ENCODE measurements at regions not wholly inside any gene's neighbourhood (a gene's known extent, or its start where the extent isn't known, plus 50 kb on each side); places are given as distances from the start of the nearest gene placed in this dataset.

GRCh38 chr17:5677620-5678019 lies 93.3 kb upstream of the NLRP1 start:
- peaks cover 7% of the 10 kb centered on the region for H3K9me3 Mint-ChIP-seq (ENCODE audit: low read depth)
- TF ChIP-seq, protein P1, sequence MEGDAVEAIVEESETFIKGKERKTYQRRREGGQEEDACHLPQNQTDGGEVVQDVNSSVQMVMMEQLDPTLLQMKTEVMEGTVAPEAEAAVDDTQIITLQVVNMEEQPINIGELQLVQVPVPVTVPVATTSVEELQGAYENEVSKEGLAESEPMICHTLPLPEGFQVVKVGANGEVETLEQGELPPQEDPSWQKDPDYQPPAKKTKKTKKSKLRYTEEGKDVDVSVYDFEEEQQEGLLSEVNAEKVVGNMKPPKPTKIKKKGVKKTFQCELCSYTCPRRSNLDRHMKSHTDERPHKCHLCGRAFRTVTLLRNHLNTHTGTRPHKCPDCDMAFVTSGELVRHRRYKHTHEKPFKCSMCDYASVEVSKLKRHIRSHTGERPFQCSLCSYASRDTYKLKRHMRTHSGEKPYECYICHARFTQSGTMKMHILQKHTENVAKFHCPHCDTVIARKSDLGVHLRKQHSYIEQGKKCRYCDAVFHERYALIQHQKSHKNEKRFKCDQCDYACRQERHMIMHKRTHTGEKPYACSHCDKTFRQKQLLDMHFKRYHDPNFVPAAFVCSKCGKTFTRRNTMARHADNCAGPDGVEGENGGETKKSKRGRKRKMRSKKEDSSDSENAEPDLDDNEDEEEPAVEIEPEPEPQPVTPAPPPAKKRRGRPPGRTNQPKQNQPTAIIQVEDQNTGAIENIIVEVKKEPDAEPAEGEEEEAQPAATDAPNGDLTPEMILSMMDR (IDR thresholded peaks at IDR 0.05): no peak
- H3K36me3 Mint-ChIP-seq (ENCODE audit: low read depth): no peaks in the 10 kb centered on the region
- H3K4me1 Mint-ChIP-seq (ENCODE audit: low read depth): no peaks in the 10 kb centered on the region
- DNase-seq (ENCODE audit: low spot score): no peak
- H3K27ac Mint-ChIP-seq (ENCODE audit: unreplicated experiment): no peak overlapping the region
- H3K4me3 Mint-ChIP-seq (ENCODE audit: unreplicated experiment): no peak overlapping the region
- peaks cover 31% of the 10 kb centered on the region for H3K27me3 Mint-ChIP-seq (ENCODE audit: low read depth)

DNA sequence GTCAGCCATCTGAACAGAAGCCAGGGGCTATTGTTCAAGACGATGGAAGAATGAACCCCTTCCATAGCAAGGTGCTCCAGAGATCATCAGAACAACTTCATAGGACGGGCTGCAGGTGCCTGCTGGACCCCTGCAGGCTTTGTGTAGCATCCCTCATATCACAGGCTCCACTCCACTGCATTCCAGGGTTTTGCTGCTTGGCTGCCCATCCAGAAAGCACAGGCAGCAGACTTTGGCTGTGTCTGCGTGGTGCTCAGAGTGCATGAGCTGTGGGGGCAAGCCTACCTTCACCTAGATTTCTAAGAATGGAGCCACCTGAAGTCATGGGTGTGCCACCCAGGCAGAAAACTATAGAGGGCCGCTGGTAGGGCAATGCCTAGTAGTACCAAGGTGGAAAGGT lies 93.9 kb upstream of the NLRP1 start:
- Mint-ChIP-seq H3K9me3 (ENCODE audit: low read depth) (peaks cover 7% of the 10 kb centered on the region), H3K27ac (ENCODE audit: unreplicated experiment) (no peak overlapping the region), H3K36me3 (ENCODE audit: low read depth) (no peaks in the 10 kb centered on the region), H3K4me3 (ENCODE audit: unreplicated experiment) (no peak overlapping the region), H3K27me3 (ENCODE audit: low read depth) (peaks cover 30% of the 10 kb centered on the region), H3K4me1 (ENCODE audit: low read depth) (no peaks in the 10 kb centered on the region)
- TF ChIP-seq, protein P1 (IDR thresholded peaks at IDR 0.05): no peak
- DNase-seq (ENCODE audit: low spot score): no peak

DNA sequence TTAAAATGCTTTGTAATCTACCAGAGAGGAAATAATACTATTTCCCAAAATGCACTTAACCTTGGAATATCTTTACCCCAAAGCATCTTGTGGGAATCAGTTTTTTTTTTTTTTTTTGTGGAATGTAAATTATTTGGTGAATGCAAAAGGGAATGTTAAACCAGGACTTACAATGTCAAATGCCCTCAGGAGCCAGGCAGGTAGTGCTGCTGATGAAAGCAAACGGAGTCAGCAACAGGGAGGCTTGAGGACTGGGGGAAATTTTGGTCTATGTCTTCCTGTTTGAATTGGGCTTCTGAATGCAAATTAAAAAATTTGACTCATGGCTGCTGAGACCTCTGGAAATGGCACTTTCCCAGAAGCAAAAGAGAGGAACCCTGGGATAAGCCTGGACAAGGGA lies 96.5 kb upstream of the NLRP1 start:
- no peak for DNase-seq (ENCODE audit: low spot score)
- H3K27ac Mint-ChIP-seq (ENCODE audit: unreplicated experiment): no peak overlapping the region
- H3K36me3 Mint-ChIP-seq (ENCODE audit: low read depth): no peaks in the 10 kb centered on the region
- H3K27me3 Mint-ChIP-seq (ENCODE audit: low read depth): peaks cover 31% of the 10 kb centered on the region
- H3K4me1 Mint-ChIP-seq (ENCODE audit: low read depth): no peaks in the 10 kb centered on the region
- peaks cover 7% of the 10 kb centered on the region for H3K9me3 Mint-ChIP-seq (ENCODE audit: low read depth)
- TF ChIP-seq, protein P1 (IDR thresholded peaks at IDR 0.05): no peak
- H3K4me3 Mint-ChIP-seq (ENCODE audit: unreplicated experiment): no peak overlapping the region

DNA sequence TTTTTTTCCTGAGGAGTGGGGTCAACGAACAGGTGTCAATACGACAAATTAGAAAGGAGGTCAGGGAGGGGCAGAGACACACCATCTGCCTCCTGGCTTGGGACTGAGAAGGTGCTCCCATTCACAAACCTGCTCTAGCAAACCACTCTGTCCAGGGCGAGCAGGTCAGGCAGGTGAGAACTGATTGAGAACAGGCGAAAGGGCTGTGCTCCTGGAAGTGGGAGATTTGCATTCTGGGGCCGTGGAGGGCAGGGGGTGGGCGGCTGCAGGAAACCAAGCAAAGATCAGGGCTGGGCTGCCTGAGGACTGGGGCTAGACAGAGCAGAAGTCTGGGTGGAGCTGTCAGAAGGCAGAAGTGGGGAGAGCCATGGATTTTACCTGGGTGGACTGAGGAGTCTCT lies 98.9 kb upstream of the NLRP1 start:
- Mint-ChIP-seq H3K4me3 (ENCODE audit: unreplicated experiment) (no peak overlapping the region), H3K4me1 (ENCODE audit: low read depth) (no peaks in the 10 kb centered on the region), H3K27me3 (ENCODE audit: low read depth) (peaks cover 21% of the 10 kb centered on the region), H3K27ac (ENCODE audit: unreplicated experiment) (no peak overlapping the region), H3K9me3 (ENCODE audit: low read depth) (peaks cover 7% of the 10 kb centered on the region), H3K36me3 (ENCODE audit: low read depth) (no peaks in the 10 kb centered on the region)
- TF ChIP-seq, protein P1 (IDR thresholded peaks at IDR 0.05): no peak
- DNase-seq (ENCODE audit: low spot score): no peak

DNA sequence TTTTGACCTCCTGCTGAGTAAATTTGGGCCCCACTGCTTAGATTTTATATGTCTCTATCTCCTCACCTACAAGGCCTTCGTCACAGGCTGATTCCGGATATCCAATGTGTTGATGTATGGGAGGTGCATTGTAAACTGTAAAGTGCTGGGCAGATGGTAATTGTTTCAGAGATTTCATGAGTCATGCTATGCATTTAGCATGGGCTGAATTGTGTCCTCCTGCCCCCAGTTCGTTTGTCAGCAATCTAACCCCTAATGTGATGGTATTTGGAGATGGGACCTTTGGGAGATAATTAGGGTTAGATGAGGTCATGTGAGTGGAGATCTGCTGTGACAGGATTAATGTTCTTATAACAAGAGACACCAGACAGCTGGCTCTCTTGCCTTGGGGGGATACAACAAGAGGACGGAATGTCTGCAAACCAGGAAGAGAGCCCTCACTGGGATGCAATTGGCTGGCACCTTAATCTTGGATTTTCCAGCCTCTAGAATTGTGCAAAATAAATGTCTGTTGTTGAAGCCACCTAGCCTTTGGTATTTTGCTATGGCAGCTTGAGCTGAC lies 101.8 kb upstream of the NLRP1 start:
- TF ChIP-seq, protein P1 (IDR thresholded peaks at IDR 0.05): no peak
- DNase-seq (ENCODE audit: low spot score): no peak
- Mint-ChIP-seq H3K27ac (ENCODE audit: unreplicated experiment) (no peak overlapping the region), H3K9me3 (ENCODE audit: low read depth) (no peaks in the 10 kb centered on the region), H3K27me3 (ENCODE audit: low read depth) (peaks cover 11% of the 10 kb centered on the region), H3K4me1 (ENCODE audit: low read depth) (no peaks in the 10 kb centered on the region), H3K4me3 (ENCODE audit: unreplicated experiment) (no peak overlapping the region), H3K36me3 (ENCODE audit: low read depth) (no peaks in the 10 kb centered on the region)
